ENCODE measurements at regions not wholly inside any gene's neighbourhood (a gene's known extent, or its start where the extent isn't known, plus 50 kb on each side); places are given as distances from the start of the nearest gene placed in this dataset.
"Not testable (repeated sequence)": the region's sequence is repeated elsewhere in the genome, so short reads cannot be mapped to it uniquely, and the experiment has no call there.

DNA sequence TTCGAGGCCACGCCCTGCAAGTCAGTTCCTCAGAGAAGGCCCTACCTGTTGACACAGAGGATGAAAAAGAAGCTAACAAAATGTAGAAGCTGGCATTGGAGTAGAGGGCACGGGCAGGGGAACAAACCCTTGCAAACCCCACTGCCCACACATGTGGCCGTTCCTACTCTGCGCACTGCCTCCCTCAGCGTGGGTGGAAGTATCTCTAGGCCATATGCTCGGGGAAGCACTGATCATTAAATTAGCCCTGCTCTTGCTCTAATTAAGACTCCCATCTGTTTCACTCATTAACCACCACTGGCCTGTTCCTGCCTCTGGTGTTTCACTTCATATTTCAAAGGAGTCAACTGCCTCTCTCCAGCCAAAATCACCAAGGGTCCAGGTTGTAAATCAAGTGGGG lies 201.2 kb upstream of the SFSWAP start:
- H3K4me3 ChIP-seq (replicated peaks; ENCODE audit: low read depth, low read length): no peak overlapping the region
- DNase-seq (ENCODE audit: extremely low read depth, low read depth): no peak
- TF ChIP-seq, protein P1, sequence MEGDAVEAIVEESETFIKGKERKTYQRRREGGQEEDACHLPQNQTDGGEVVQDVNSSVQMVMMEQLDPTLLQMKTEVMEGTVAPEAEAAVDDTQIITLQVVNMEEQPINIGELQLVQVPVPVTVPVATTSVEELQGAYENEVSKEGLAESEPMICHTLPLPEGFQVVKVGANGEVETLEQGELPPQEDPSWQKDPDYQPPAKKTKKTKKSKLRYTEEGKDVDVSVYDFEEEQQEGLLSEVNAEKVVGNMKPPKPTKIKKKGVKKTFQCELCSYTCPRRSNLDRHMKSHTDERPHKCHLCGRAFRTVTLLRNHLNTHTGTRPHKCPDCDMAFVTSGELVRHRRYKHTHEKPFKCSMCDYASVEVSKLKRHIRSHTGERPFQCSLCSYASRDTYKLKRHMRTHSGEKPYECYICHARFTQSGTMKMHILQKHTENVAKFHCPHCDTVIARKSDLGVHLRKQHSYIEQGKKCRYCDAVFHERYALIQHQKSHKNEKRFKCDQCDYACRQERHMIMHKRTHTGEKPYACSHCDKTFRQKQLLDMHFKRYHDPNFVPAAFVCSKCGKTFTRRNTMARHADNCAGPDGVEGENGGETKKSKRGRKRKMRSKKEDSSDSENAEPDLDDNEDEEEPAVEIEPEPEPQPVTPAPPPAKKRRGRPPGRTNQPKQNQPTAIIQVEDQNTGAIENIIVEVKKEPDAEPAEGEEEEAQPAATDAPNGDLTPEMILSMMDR (IDR thresholded peaks at IDR 0.05; ENCODE audit: low read depth, low read length, missing control alignments): no peak

DNA sequence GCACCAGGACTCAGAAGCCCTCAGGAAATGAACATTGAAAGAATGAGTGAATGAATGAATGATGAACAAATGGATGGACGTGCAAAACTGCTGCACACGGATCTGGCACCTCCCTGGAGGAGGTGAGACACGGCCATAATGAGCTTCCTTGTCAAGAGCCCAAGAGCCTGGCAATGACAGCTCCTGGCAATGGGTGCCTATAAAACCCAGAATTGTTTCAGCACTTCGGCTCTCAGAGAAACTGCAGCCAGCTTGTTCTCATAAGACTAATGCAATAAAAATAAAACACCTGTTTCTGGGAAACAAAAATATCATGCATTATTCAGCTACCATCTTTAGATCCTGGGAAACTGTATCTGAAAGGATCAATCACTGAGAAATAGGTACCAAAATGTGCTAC lies 200.5 kb upstream of the SFSWAP start:
- TF ChIP-seq, protein P1 (IDR thresholded peaks at IDR 0.05; ENCODE audit: low read depth, low read length, missing control alignments): no peak
- no peak for DNase-seq (ENCODE audit: extremely low read depth, low read depth)
- H3K4me3 ChIP-seq (replicated peaks; ENCODE audit: low read depth, low read length): no peak overlapping the region

DNA sequence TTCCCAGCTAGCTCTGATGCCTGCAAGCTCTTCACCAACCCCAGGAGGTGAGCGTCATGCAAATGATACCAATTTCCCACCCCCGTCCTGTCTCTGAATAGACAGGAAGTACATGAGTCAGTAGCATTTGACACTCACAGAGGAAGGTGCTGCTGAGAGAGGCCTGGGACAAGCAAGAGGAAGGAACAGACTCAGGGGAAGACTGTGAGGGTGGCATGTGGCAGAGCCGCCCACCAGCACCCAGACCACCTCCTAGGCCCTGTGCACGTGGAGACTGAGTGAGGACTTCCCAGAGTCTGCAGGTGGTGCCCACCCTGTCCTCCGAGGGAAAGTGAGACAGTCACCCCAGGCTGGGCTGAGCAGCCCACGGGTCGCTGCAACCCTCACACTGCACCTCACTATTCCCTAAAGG lies 199.5 kb upstream of the SFSWAP start:
- no peak for DNase-seq (ENCODE audit: extremely low read depth, low read depth)
- no peak overlapping the region for H3K4me3 ChIP-seq (replicated peaks; ENCODE audit: low read depth, low read length)
- TF ChIP-seq, protein P1 (IDR thresholded peaks at IDR 0.05; ENCODE audit: low read depth, low read length, missing control alignments): no peak

DNA sequence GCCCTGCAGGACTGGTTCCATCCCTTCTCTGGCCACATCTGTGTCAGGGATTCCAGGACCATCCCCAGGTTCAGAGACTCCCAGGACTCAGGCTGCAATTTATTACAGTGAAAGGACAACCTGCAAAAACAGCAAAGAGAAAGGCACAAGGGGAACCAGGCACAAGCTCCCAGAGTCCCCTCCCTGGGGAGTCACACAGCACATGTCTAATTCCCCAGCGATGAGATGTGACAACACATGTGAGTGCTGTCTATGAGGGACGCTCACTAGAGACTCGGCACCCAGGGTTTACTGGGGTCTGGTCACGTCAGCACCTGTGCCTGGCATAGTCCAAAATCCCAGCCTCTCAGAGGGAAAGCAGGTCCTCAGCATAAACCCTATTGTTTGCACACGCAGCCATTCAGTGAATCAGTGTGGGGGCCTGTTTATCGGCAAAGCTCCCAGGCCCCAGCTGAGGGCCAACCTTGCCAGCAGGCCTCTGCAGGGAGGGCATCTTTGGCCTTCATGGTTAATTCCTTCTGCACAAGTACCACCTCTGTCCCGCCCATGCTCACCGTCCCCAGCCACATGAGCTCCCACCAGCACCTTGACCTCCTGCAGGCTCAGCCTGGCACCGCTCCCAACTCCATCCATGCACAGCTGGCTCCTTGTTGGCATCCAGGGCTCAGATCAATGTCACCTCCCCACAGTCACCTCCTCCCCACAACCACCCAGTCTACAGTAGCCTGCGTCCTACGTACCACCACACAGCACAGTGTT lies 198.9 kb upstream of the SFSWAP start:
- no peak for DNase-seq (ENCODE audit: extremely low read depth, low read depth)
- no peak overlapping the region for H3K4me3 ChIP-seq (replicated peaks; ENCODE audit: low read depth, low read length)
- TF ChIP-seq, protein P1 (IDR thresholded peaks at IDR 0.05; ENCODE audit: low read depth, low read length, missing control alignments): no peak

DNA sequence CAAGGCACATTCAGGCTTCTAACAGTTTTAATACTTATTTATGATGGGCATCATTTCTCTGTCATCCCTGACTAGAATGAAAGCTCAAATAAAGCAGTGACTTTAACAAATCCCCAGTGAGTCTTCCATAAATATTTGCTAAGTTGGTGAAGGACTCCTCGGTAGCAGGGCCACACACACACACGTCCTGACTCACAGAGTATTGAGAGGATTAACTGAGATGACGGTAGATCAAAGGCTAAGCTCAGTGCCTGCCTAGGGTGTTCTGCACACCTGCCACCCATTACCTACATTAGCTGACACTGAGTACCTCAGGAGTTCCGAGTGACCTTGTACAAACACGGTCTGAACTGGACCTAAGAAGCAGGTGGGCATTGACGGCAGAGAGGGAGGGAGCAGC lies 197.3 kb upstream of the SFSWAP start:
- DNase-seq (ENCODE audit: extremely low read depth, low read depth): no peak
- H3K4me3 ChIP-seq (replicated peaks; ENCODE audit: low read depth, low read length): no peak overlapping the region
- TF ChIP-seq, protein P1 (IDR thresholded peaks at IDR 0.05; ENCODE audit: low read depth, low read length, missing control alignments): no peak

DNA sequence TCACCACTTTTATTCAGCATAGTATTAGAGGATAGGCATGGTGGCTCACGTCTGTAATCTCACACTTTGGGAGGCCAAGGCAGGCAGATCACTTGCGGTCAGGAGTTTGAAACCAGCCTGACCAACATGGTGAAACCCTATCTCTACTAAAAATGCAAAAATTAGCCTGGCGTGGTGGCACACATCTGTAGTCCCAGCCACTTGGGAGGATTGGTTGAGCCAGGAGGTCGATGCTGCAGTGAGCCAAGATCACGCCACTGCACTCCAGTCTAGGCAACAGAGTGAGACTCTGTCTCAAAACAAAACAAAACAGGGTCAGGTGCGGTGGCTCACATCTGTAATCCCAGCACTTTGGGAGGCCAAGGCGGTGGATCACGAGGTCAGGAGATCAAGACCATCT lies 190.3 kb upstream of the SFSWAP start:
- DNase-seq (ENCODE audit: extremely low read depth, low read depth); H3K4me3 ChIP-seq (replicated peaks; ENCODE audit: low read depth, low read length): not testable (repeated sequence)

DNA sequence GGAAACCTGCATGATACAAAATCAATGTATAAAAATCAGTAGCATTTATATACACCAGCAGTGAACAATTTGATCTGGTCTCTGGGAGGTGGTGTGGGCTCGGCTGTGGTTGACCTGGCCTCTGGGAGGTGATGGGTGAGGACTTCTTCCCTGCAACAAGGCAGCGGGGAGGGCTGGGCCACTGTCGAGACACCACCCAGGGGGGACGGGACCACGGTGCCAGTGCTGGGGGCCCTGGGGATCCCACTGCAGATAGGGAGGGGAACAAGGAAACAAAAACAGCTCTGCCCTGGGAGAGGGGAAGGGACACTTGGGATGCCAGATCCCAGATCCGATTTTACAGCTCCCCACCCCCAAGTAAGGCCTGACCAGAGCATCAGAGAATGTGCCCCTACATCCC lies 189.6 kb upstream of the SFSWAP start:
- DNase-seq (ENCODE audit: extremely low read depth, low read depth): no peak
- H3K4me3 ChIP-seq (replicated peaks; ENCODE audit: low read depth, low read length): no peak overlapping the region
- TF ChIP-seq, protein P1 (IDR thresholded peaks at IDR 0.05; ENCODE audit: low read depth, low read length, missing control alignments): no peak

Measured in HFF-Myc (cell line).